HL-60 (cell line): ENCODE measurements at regions not wholly inside any gene's neighbourhood (a gene's known extent, or its start where the extent isn't known, plus 50 kb on each side); places are given as distances from the start of the nearest gene placed in this dataset.

Experiments
- DNase-seq, 2 experiments: peaks; one replicate each; pipeline ENCODE4 v3.0.0-alpha.2; 2010 to 2020; ENCODE audit warnings: low read depth in 1 of 2, low spot score in 1 of 2
- H3K27ac ChIP-seq: fragments of 250-450 bp; sonication (Bioruptor Pico); replicated peaks from 2 replicates; pipeline ENCODE4 v1.5.1; 2020; ENCODE audit warnings: mild to moderate bottlenecking, moderate library complexity
- H3K27me3 ChIP-seq: fragments of 250-450 bp; sonication (Bioruptor Pico); 2 replicates; pipeline ENCODE4 v1.5.1; 2021; ENCODE audit warnings: mild to moderate bottlenecking, moderate library complexity; ENCODE audit not compliant: insufficient read depth, poor library complexity, severe bottlenecking
- H3K4me3 ChIP-seq: replicated peaks from 2 replicates; pipeline ENCODE4 v1.5.1; 2011; ENCODE audit warnings: mild to moderate bottlenecking, control low read depth, low read length; ENCODE audit not compliant: insufficient read depth
- CTCF ChIP-seq: IDR thresholded peaks from one replicate; pipeline ENCODE4 v1.5.1; 2011; ENCODE audit warnings: low read length, control low read depth, inconsistent platforms; ENCODE audit not compliant: insufficient read depth
- GABPA ChIP-seq: IDR thresholded peaks from 2 replicates; pipeline ENCODE4 v1.6.1; 2012; ENCODE audit warnings: low read depth
- POLR2AphosphoS5 ChIP-seq: IDR thresholded peaks from 2 replicates; pipeline ENCODE4 v1.6.1; 2012; ENCODE audit warnings: low read depth
- REST ChIP-seq: IDR thresholded peaks from 2 replicates; pipeline ENCODE4 v1.6.1; 2012; ENCODE audit warnings: low read depth; ENCODE audit not compliant: insufficient replicate concordance
- SPI1 ChIP-seq: IDR thresholded peaks from 2 replicates; pipeline ENCODE4 v1.6.1; 2012; ENCODE audit warnings: low read depth, mild to moderate bottlenecking, borderline replicate concordance

GRCh38 chr2:76572981-76573380 is 862.3 kb upstream of the GCFC2 start:
- no peak overlapping the region for H3K4me3 ChIP-seq
- no peaks in the 10 kb centered on the region for H3K27me3 ChIP-seq
- TF ChIP-seq GABPA, result no peak
- TF ChIP-seq POLR2AphosphoS5, result no peak
- no peak for TF ChIP-seq SPI1
- no peak for TF ChIP-seq CTCF
- TF ChIP-seq REST, result no peak
- H3K27ac ChIP-seq, result no peak overlapping the region
- DNase-seq, result no peak

GRCh38 chr2:76569819-76570218 is 859.1 kb upstream of the GCFC2 start:
- no peak overlapping the region for H3K4me3 ChIP-seq
- DNase-seq, result no peak
- TF ChIP-seq REST (no peak), POLR2AphosphoS5 (no peak), GABPA (no peak), SPI1 (no peak), CTCF (no peak)
- no peaks in the 10 kb centered on the region for H3K27me3 ChIP-seq
- no peak overlapping the region for H3K27ac ChIP-seq

- Histone ChIP-seq H3K4me3 (no peak overlapping the region), H3K27me3 (no peaks in the 10 kb centered on the region), H3K27ac (no peak overlapping the region)
- DNase-seq, result no peak
- TF ChIP-seq GABPA (no peak), POLR2AphosphoS5 (no peak), REST (no peak), SPI1 (no peak), CTCF (no peak)
Observed at GRCh38 chr2:76567478-76567877, 856.8 kb upstream of the GCFC2 start.
